WI38 (cell line): ENCODE measurements at regions not wholly inside any gene's neighbourhood (a gene's known extent, or its start where the extent isn't known, plus 50 kb on each side); places are given as distances from the start of the nearest gene placed in this dataset.

Experiments
- H3K4me3 ChIP-seq: 2 replicates; pipeline ENCODE4 v1.5.1; 2011; ENCODE audit warnings: low read depth, mild to moderate bottlenecking, control low read depth, low read length
- TF ChIP-seq, protein P1 (sequence below): IDR thresholded peaks from 2 replicates; pipeline ENCODE4 v1.5.1; 2012; ENCODE audit warnings: low read depth, mild to moderate bottlenecking, control low read depth, low read length

DNA sequence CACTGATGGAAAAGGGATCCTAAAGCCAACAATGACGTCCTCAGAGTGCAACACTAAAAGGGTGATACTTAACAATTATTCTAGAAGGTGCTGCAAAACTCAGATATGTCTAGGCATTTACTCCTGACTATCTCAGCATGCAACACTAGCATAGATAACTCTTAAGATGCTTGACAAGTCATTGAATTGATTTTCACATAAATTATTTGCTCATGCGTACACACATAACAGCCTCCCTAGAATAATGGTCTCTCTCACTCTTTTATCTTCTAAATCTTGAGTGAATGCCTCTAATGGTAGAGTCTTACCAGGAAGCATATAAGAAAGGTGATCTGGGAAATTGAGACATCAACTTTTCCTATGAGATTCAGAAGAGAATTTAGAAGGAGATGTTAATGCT, 1283.7 kb downstream of the MRPL39 start:
- H3K4me3 ChIP-seq, result no peak overlapping the region

DNA sequence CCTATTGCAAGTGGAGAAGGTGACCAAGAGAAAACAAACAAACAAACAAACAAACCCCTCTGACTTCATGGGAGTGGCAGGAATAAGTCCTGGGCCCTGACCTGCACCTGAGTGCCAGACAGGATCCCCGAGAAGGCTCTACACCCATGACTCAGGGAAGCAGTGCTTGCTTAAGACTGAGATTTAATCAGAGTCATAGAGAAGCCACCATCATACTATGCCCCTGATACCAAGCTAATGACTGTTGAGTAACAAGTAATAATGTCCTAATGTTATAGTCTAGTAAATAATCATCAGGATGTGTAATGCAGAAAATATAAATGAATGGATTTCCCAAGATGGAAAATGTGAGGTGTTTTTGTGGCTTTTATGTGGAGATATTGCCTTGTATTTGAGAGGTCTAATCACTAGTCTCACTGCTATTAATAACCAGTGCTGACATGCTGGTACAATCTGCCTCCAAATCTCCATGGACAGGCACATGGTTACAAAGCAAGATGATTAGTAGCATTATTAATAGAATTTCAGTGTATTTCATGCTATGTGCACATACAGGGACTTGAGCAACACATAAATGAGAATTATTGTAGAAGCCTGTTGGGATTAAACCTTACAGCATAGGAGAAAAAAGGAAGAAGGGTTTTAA, 1290.9 kb downstream of the MRPL39 start:
- no peak overlapping the region for H3K4me3 ChIP-seq
- TF ChIP-seq, protein P1, sequence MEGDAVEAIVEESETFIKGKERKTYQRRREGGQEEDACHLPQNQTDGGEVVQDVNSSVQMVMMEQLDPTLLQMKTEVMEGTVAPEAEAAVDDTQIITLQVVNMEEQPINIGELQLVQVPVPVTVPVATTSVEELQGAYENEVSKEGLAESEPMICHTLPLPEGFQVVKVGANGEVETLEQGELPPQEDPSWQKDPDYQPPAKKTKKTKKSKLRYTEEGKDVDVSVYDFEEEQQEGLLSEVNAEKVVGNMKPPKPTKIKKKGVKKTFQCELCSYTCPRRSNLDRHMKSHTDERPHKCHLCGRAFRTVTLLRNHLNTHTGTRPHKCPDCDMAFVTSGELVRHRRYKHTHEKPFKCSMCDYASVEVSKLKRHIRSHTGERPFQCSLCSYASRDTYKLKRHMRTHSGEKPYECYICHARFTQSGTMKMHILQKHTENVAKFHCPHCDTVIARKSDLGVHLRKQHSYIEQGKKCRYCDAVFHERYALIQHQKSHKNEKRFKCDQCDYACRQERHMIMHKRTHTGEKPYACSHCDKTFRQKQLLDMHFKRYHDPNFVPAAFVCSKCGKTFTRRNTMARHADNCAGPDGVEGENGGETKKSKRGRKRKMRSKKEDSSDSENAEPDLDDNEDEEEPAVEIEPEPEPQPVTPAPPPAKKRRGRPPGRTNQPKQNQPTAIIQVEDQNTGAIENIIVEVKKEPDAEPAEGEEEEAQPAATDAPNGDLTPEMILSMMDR, result no peak

More for the DNA sequence above, 1283.7 kb downstream of the MRPL39 start:
- TF ChIP-seq, protein P1, result no peak

DNA sequence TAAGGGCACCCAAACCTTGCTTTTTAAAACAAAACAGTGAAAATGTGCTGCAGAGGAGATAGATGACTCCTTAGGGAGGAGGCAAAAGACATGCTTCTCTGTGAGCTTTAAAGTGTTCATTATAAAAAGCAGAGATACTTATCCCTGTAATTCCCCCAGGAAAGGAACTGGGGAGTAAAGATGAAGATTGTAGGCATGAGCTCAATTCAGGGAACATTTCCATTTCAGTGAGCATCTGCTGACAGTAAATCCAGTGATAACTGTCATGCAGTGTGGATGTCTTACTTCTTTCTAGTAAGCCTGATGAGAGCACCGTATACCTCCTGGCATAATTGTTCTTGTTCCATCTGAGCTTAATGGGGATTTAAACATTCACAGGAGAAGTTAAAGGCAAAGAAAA, 1296.5 kb downstream of the MRPL39 start:
- TF ChIP-seq, protein P1, result no peak
- no peak overlapping the region for H3K4me3 ChIP-seq

DNA sequence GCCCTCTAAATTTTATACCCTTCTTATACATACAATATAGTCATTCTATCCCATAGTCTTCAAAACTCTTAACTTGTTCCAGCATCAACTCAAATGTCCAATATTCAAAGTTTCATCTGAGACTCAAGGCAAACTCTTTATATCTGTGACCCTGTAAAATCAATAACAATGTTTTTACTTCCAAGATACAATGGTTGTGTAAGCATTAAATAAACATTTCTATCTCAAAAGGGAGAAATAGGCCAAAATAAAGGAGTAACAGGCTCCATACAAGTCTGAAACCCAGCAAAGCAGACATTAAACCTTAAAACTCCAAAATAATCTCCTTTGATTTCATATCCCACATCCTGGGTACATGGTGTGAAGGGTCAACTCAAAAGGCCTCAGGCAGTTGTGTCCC, 1299.1 kb downstream of the MRPL39 start:
- TF ChIP-seq, protein P1, result no peak
- no peak overlapping the region for H3K4me3 ChIP-seq

DNA sequence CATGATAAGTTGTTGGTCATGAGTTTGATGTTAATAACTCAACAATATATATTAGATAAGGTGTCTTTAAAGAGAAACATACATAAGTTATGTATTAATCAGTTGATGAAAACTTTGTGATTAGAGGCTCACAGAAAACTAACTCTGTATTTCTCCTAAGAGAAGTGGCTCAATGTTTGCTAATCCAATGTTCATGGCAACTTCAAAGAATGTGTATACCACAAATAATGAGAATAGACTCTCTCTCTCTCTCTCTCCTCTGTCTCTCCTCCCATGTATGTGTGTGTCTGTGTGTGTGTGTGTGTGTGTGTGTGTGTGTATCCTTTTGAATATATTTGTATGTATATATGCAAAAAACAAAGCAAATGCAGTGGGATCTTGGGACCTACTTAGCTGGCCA, 1304.9 kb downstream of the MRPL39 start:
- H3K4me3 ChIP-seq, result no peak overlapping the region
- TF ChIP-seq, protein P1, result no peak

DNA sequence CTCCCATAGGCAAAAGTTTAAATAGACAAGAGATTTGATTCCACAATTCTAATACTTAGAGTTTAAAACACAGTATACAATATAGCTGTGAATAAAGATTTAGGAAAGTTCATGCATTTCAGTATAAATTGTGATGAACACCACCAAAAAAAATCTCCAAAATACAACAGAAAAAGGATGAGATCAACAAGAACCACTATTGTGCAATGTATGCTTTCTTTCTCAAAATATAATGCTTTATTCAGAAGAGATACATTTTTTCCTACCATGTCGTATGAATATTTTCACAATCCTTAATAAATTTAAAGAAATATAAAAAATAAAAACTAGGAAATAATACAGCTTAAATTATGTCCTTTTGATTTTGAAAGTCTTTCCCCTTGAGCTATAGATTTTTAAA, 1309.2 kb downstream of the MRPL39 start:
- H3K4me3 ChIP-seq, result no peak overlapping the region
- TF ChIP-seq, protein P1, result no peak

DNA sequence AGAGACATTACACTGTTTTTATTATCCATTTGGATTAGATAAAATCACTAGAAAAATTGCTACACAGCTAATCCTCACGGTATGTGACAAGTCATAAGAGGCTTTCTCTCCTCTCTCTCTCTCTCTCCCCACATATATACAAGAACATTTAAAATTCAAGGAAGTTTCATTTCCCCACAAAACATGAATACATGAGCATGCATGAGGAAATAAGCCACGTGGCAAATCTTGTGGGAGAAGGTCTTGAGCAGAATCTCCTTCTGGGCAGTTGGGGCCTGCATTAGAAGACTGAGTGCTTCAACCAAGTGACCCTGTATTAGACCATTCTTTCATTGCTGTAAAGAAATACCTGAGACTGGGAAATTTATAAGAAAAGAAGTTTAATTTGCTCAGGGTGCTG, 1313.1 kb downstream of the MRPL39 start:
- TF ChIP-seq, protein P1, result no peak
- no peak overlapping the region for H3K4me3 ChIP-seq
